ENCODE measurements at regions not wholly inside any gene's neighbourhood (a gene's known extent, or its start where the extent isn't known, plus 50 kb on each side); places are given as distances from the start of the nearest gene placed in this dataset.

- no peak for TF ChIP-seq POLR2A (IDR thresholded peaks at IDR 0.05)
- no peak for TF ChIP-seq CTCF (IDR thresholded peaks at IDR 0.05)
Observed at GRCh38 chrX:40440866-40441265, 139.9 kb upstream of the ATP6AP2 start.
